ENCODE measurements at regions not wholly inside any gene's neighbourhood (a gene's known extent, or its start where the extent isn't known, plus 50 kb on each side); places are given as distances from the start of the nearest gene placed in this dataset.
A peak's percentile ranks its signal among the peaks of the same experiment; 100 is the strongest.

- DNase-seq = no peak
Observed at GRCh38 chr13:31442571-31442970, 242.8 kb downstream of the B3GLCT start.

DNA sequence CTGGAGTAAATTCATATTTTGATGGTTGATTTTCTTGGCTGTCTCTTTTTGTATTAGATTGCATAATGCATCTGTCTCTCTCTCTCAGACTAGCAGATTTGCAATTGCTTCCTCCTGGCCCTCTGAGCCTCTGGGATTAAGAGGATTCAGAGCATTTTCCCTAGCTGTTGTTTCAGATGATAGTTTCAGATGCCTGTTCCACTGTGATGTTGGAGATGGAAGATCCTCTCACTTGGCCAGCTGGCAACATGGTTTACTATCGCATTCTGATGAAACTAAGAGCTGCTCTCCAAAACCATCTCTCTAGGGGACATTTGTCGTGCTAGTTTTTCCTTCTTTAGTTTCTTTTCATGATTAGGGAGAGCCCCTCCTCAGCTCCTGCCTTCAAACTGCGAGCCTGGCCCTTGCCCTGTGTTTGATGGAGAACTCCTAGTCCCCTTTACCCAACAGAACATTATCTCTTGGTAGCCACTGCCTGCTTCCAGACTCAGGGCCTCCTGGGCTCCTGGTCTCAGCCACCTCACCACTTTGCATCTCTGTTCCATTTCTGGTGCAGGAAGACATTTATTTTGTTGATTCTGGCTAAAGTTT is 244.6 kb downstream of the B3GLCT start:
- peak; percentile 39 for DNase-seq

DNA sequence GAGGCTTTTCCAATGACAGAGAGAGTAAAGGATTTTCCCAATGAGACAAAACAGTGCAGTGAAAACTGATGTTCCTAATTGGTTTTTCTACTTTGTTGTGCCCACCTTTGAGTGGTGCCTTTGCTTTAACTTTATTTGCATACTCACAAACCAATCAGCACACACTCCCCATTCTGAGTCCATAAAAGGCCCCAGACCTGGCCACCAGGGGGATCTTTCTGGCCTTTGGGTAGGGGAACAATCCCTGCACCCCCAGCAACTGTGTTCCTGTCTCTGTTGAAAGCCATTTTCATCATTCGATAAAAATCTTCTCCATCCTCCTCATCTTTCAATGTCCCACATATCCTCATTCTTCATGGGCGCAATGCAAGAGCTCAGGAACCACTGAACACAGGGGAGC is 252.8 kb downstream of the B3GLCT start:
- DNase-seq = no peak

DNA sequence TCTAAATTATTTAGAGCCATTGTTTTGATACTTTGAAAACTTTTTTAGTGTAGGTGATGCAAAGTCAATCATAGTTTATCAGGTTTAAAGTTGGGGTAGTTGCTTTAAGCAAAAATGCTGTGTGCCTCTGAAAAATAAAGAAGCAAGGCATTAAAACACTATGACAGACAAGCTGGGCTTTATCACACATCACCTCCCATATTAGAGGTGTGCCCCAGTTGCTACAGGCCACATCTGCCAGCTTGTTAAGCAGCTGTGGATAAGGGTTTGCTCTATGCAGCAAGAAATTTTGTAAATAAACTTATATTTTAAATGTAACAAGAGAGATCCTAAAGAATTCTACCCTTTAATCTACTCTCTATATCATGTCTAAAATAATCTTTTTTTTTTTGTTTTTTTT is 255.8 kb downstream of the B3GLCT start:
- no peak for DNase-seq

GRCh38 chr13:31456056-31456455 is 256.3 kb downstream of the B3GLCT start:
- DNase-seq = no peak

- DNase-seq = no peak
Observed at GRCh38 chr13:31460061-31460460, 260.3 kb downstream of the B3GLCT start.

GRCh38 chr13:31461923-31462322 is 262.1 kb downstream of the B3GLCT start:
- DNase-seq = no peak

GRCh38 chr13:31462766-31463165 is 263.0 kb downstream of the B3GLCT start:
- DNase-seq = no peak

DNA sequence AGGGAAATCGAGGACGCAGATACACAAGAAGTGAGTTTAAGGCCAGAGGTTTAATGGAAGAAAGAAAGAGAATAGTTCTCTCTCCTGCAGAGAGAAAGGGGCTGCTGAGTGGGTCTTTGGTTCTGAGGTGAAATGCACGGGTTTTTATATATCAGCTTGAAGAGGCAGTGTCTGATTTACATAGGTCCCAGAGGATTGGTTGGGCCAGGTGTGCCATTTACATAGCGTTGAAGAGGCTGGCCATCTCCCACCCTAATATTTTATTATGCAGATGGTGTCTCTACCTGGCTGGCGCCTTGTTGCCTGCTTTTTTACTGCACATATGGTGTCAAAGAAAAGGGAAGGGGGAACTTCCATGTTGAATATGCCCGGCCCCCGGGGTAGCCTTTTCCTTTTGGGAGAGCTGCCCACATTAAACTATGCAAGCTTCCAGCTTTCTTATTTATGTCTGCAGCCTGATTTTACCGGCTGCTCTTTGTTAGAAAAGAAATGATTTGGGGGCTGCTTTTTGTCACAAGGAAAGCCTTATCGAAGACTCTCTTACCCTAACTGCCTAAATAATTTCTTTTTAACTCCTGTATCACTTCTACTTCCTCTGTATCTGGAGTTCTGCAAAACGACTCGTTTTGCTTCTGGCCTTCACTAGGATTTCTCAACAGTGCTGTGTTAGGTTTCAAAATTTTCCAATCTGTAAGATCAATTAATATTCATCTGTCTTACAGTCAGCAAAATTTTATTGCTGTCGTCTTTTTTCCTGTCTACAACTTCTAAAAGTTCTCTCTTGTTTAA is 268.5 kb downstream of the B3GLCT start:
- peak; percentile 67 for DNase-seq

DNA sequence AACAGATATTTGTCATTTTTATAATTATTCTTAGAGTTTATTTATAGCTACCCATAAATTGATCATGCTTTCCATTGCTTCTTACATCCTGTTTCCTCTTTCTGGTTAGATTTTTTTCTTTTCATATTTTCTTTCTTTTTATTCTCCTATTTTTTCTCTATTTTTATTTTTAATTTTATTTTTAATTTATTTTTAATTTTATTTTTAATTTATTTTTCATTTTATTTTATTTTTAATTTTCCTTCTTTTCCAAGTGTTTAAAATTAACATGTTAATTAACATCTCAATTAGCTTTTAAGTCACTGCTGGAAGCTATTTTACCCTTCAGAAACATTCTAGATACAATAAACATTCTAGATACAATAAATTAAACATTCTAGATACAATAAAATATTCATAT is 269.6 kb downstream of the B3GLCT start:
- no peak for DNase-seq

DNA sequence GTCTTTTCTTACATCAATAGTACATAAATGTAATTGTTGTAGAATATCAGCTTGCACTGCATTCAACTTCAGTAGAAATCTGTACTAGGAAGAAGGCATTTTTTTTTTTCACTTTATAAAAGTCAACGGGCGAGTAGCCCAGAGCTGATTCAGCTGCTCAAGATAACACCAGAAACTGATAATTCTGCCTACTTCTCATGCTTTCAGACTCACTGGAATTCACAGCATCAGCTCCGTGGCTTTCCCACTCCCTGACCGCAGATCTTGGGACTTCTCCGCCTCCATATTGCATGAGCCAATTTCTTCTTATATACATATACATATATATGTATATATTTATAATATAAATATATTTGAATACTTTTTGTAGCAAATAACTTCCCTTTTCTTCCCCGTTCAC is 263.1 kb upstream of the RXFP2 start:
- DNase-seq = no peak

DNA sequence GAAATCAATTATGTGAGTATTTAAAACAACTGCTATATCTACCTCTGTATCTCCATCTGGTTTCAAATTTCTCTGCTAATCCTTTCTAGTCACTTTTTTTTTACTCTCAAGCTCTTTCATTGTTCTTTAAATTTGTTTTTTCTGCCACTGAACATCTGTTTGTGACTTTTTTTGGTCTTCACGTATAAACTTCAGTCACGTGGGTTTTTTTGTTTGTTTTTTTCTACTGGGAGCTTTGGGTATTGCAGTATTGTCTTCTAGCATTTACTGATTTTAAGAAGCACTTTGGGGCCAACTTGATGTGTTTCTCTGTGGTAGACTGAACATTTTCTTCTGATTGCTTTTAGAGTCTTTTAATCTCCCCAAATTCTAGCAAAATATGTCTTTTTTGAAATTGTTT is 262.6 kb upstream of the RXFP2 start:
- no peak for DNase-seq

DNA sequence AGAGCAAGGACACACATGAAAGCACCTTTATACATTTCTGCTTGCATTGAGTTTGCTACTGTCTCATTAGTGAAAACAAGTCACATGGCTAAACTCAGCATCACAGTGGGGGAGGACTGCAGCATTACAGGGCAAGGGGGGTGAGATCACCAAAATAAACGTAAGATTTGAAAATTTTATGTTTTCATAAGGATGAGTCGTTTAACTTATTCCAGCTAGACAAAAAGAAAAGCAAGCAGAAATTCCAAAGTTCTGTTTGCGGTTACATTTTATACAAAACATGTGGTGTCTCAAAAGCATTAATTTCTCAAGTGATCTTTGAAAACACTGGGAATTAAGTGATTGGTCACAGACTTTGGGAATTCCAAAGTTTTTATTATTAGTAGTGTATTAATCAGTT is 261.4 kb upstream of the RXFP2 start:
- no peak for DNase-seq

- DNase-seq = no peak
Observed at GRCh38 chr13:31485183-31485582, 254.1 kb upstream of the RXFP2 start.

- no peak for DNase-seq
Observed at GRCh38 chr13:31485651-31486051, 253.7 kb upstream of the RXFP2 start.

- DNase-seq = no peak
Observed at GRCh38 chr13:31495336-31495735, 244.0 kb upstream of the RXFP2 start.

- DNase-seq = no peak
Observed at GRCh38 chr13:31499274-31499673, 240.1 kb upstream of the RXFP2 start.

GRCh38 chr13:31503626-31504025 is 235.7 kb upstream of the RXFP2 start:
- no peak for DNase-seq

GRCh38 chr13:31504918-31505317 is 234.4 kb upstream of the RXFP2 start:
- DNase-seq = no peak

GRCh38 chr13:31512331-31512730 is 227.0 kb upstream of the RXFP2 start:
- DNase-seq = no peak

- no peak for DNase-seq
Observed at GRCh38 chr13:31514932-31515331, 224.4 kb upstream of the RXFP2 start.

- no peak for DNase-seq
Observed at GRCh38 chr13:31515427-31515826, 223.9 kb upstream of the RXFP2 start.

GRCh38 chr13:31517599-31517998 is 221.7 kb upstream of the RXFP2 start:
- no peak for DNase-seq

- DNase-seq = no peak
Observed at GRCh38 chr13:31518645-31519044, 220.7 kb upstream of the RXFP2 start.

DNA sequence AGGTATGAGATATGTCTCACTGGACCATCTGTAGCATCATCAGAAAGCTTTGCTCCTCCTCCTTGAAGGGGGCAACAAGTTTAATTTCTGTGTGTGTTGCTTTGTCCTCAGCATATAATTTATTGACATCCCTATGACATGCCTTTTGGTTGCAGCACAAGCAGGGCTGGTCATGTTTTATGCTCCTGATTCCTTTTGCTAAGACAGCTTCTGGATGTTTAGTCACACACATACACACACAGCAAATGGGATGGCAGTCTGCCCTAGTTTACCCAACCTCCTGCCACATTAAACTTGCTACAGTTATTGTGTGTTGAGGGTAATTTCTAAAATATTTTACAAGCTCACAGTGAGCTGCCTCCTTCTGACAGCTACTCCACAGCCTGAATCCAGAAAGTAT is 217.9 kb upstream of the RXFP2 start:
- no peak for DNase-seq
